Activated CD8-positive, alpha-beta T cell treated with anti-CD3 and anti-CD28 coated beads for 36 hours (primary cell): ENCODE measurements at regions not wholly inside any gene's neighbourhood (a gene's known extent, or its start where the extent isn't known, plus 50 kb on each side); places are given as distances from the start of the nearest gene placed in this dataset.

ENCODE experiments used
- ATAC-seq: fragments of 200-7000 bp; cut with Tn5 transposase; one replicate; pipeline ENCODE4 v1.10.0; 2021; ENCODE audit warnings: mild to moderate bottlenecking, moderate library complexity
- CTCF ChIA-PET: fragments of 350-600 bp; sonication (Branson Sonifier 250); formaldehyde crosslinking; loops from one replicate; lab custom pipeline; 2021; ENCODE audit warnings: antibody characterized with exemption; lab: Charles Lee
- POLR2A ChIA-PET: fragments of 350-600 bp; sonication (Branson Sonifier 250); formaldehyde crosslinking; loops from one replicate; lab custom pipeline; 2021; ENCODE audit warnings: antibody characterized with exemption; lab: Charles Lee
- DNase-seq: peaks from one replicate; pipeline ENCODE4 v3.0.0-alpha.2; 2020
- H3K27ac Mint-ChIP-seq: one replicate; pipeline ENCODE4 v1.8.0; 2021; ENCODE audit warnings: mild to moderate bottlenecking, mixed read lengths
- H3K27me3 Mint-ChIP-seq: one replicate; pipeline ENCODE4 v1.8.0; 2021; ENCODE audit warnings: mixed read lengths
- H3K36me3 Mint-ChIP-seq: one replicate; pipeline ENCODE4 v1.8.0; 2021; ENCODE audit warnings: low read depth, mixed read lengths
- H3K4me1 Mint-ChIP-seq: one replicate; pipeline ENCODE4 v1.8.0; 2021; ENCODE audit warnings: low read depth, mixed read lengths
- H3K4me3 Mint-ChIP-seq: one replicate; pipeline ENCODE4 v1.8.0; 2021; ENCODE audit warnings: mild to moderate bottlenecking, moderate library complexity, mixed read lengths
- H3K9me3 Mint-ChIP-seq: one replicate; pipeline ENCODE4 v1.8.0; 2021; ENCODE audit warnings: mixed read lengths
- intact Hi-C: fragments of 100-400 bp; cut with micrococcal nuclease; formaldehyde crosslinking; loops from one replicate; pipeline ENCODE4 v1.10.0; 2022
- TF ChIP-seq, protein P1 (sequence below): fragments of 200-600 bp; IDR thresholded peaks from one replicate; pipeline ENCODE4 v1.8.0; 2022; ENCODE audit warnings: antibody characterized with exemption, mild to moderate bottlenecking

- intact Hi-C loops, result no loop called here
- ATAC-seq, result no peak
- no peak for DNase-seq
- Mint-ChIP-seq H3K4me1 (peaks cover 8% of the 10 kb centered on the region), H3K4me3 (no peak overlapping the region), H3K27me3 (peaks cover 8% of the 10 kb centered on the region), H3K27ac (no peak overlapping the region), H3K36me3 (no peaks in the 10 kb centered on the region), H3K9me3 (peaks cover 1% of the 10 kb centered on the region)
- ChIA-PET POLR2A (no interaction called here), CTCF (no interaction called here)
- TF ChIP-seq, protein P1, sequence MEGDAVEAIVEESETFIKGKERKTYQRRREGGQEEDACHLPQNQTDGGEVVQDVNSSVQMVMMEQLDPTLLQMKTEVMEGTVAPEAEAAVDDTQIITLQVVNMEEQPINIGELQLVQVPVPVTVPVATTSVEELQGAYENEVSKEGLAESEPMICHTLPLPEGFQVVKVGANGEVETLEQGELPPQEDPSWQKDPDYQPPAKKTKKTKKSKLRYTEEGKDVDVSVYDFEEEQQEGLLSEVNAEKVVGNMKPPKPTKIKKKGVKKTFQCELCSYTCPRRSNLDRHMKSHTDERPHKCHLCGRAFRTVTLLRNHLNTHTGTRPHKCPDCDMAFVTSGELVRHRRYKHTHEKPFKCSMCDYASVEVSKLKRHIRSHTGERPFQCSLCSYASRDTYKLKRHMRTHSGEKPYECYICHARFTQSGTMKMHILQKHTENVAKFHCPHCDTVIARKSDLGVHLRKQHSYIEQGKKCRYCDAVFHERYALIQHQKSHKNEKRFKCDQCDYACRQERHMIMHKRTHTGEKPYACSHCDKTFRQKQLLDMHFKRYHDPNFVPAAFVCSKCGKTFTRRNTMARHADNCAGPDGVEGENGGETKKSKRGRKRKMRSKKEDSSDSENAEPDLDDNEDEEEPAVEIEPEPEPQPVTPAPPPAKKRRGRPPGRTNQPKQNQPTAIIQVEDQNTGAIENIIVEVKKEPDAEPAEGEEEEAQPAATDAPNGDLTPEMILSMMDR, result no peak
Observed at GRCh38 chr1:60831780-60832179, 250.6 kb upstream of the NFIA start.

- ChIA-PET CTCF (no interaction called here), POLR2A (no interaction called here)
- DNase-seq (no peak), ATAC-seq (no peak)
- Mint-ChIP-seq H3K27me3 (peaks cover 4% of the 10 kb centered on the region), H3K4me3 (no peak overlapping the region), H3K36me3 (no peaks in the 10 kb centered on the region), H3K4me1 (peaks cover 8% of the 10 kb centered on the region), H3K27ac (no peak overlapping the region), H3K9me3 (peaks cover 7% of the 10 kb centered on the region)
- TF ChIP-seq, protein P1, result no peak
- intact Hi-C loops, result no loop called here
Observed at GRCh38 chr1:60828944-60829343, 253.4 kb upstream of the NFIA start.

- H3K4me1 Mint-ChIP-seq, result no peaks in the 10 kb centered on the region
- TF ChIP-seq, protein P1, result no peak
- no peak overlapping the region for H3K27ac Mint-ChIP-seq
- H3K27me3 Mint-ChIP-seq, result peaks cover 4% of the 10 kb centered on the region
- no peak overlapping the region for H3K4me3 Mint-ChIP-seq
- no peak for ATAC-seq
- DNase-seq, result no peak
- peaks cover 7% of the 10 kb centered on the region for H3K9me3 Mint-ChIP-seq
- ChIA-PET POLR2A (no interaction called here), CTCF (interaction anchor here (0.8 to 1.1 kb wide), 2 partner anchors 9 to 216 kb away, joined by 3 read pairs; no protein-coding TSS in a partner anchor)
- intact Hi-C loops, result no loop called here
- no peaks in the 10 kb centered on the region for H3K36me3 Mint-ChIP-seq
Observed at GRCh38 chr1:60826320-60827094, 255.9 kb upstream of the NFIA start.

- Mint-ChIP-seq H3K4me3 (no peak overlapping the region), H3K27ac (no peak overlapping the region), H3K36me3 (no peaks in the 10 kb centered on the region), H3K9me3 (peaks cover 7% of the 10 kb centered on the region), H3K27me3 (peaks cover 1% of the 10 kb centered on the region), H3K4me1 (no peaks in the 10 kb centered on the region)
- TF ChIP-seq, protein P1, result no peak
- intact Hi-C loops, result no loop called here
- DNase-seq (no peak), ATAC-seq (peak; percentile 51)
- ChIA-PET POLR2A (interaction anchor here (0.6 kb wide), 1 partner anchor 411 kb away, joined by 3 read pairs; no protein-coding TSS in a partner anchor), CTCF (interaction anchor here (1.1 kb wide), 1 partner anchor 8 kb away, joined by 3 read pairs; no protein-coding TSS in a partner anchor)
Observed at GRCh38 chr1:60825593-60825992, 256.8 kb upstream of the NFIA start.

- Mint-ChIP-seq H3K9me3 (peaks cover 7% of the 10 kb centered on the region), H3K4me1 (no peaks in the 10 kb centered on the region), H3K27me3 (no peaks in the 10 kb centered on the region), H3K27ac (no peak overlapping the region), H3K4me3 (no peak overlapping the region), H3K36me3 (no peaks in the 10 kb centered on the region)
- intact Hi-C loops, result no loop called here
- no peak for ATAC-seq
- ChIA-PET CTCF (no interaction called here), POLR2A (no interaction called here)
- no peak for DNase-seq
- TF ChIP-seq, protein P1, result no peak
Observed at GRCh38 chr1:60823151-60823550, 259.2 kb upstream of the NFIA start.
